Stimulated activated CD4-positive, alpha-beta T cell treated with anti-CD3 and anti-CD28 coated beads, Interleukin-12 subunit alpha, Interleukin-12 subunit beta, amount 100 ng/mL, for 48 hours (primary cell): ENCODE measurements at regions not wholly inside any gene's neighbourhood (a gene's known extent, or its start where the extent isn't known, plus 50 kb on each side); places are given as distances from the start of the nearest gene placed in this dataset.

ENCODE experiments used
- DNase-seq, 3 donors: peaks; one replicate each; pipeline ENCODE4 v3.0.0-alpha.2; 2020; ENCODE audit warnings: low read depth in 2 of 3, low spot score in 1 of 3

- no peak for DNase-seq
These were observed 530.3 kb downstream of the EPHA5 start for GRCh38 chr4:65139998-65140397.

GRCh38 chr4:65126200-65126599 lies 544.1 kb downstream of the EPHA5 start:
- no peak for DNase-seq

- no peak for DNase-seq
These were observed 550.0 kb downstream of the EPHA5 start for GRCh38 chr4:65120287-65120686.

DNA sequence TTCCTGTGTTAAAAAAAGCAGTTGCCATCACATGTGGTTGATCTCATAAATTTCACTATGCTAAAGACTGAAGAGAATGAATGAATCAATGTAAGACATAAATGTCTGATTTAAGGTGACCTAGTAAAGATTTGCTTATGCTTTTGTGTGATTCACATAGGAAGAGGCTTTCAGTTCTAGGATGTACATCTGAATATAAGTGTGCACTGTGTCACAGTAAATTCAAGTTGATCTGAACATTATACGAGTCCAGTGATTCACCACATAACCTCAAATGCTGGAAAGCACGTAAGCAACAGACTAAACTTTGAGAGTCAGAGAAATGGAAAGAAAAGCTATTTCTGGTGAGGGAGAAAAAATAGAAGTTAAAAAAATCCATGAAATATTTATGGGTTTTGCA lies 567.9 kb downstream of the EPHA5 start:
- DNase-seq: no peak

DNA sequence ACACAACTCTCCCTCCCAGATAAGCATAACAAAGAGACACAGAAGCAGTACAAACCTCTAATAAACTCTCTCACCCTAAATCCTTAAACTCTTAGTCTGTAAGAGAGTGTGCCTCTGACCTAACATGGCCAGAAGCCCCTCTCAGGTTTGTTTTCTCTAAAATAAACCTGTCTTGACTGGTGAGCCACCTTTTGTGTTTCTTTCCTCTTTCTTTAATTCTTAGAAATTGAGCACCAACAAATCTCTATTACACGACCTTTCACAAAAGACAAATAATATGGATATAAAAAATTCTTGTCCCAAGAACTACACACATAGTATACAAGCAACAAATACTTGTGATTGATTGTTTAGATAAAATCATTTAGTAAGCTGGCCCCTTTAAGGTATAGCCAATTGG lies 573.7 kb downstream of the EPHA5 start:
- DNase-seq: no peak

DNA sequence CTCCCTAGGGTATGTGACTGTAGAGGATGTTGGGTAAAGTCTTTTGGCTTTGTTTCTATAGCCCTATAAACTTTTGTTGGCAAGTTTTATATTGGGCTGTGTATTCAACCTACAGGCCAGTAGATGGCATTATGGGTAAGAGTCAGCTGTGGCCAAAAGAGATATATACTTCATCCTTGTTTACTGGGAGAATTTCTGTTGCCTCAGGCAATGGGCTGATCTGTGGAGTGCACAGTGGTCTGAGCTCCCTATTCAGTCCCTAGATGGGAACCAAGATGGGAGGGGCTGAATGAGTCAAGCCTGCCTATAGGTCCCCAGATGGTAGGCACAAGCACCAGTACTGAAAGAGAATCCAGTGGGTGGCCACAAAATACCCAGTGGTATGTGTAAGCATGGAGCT lies 580.6 kb downstream of the EPHA5 start:
- no peak for DNase-seq

DNA sequence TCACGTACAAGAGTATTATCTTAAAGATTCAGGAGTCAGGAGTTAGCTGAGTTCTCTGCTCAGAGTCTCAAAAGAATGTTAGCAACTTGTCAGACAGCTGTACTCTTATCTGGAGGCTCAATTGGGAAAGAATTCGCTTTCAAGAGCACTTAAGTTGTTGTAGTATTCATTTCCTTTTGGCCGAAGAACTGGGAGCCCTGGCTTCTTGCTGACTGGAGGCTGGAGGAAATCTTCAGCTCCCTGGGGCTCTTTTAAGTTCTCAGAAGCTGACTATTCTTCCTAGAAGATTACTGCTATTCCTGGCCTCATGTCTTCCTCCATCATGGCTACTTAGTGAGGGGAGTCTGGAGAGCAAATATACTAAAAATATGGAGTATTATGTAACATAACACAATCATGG lies 587.2 kb downstream of the EPHA5 start:
- DNase-seq: no peak

DNA sequence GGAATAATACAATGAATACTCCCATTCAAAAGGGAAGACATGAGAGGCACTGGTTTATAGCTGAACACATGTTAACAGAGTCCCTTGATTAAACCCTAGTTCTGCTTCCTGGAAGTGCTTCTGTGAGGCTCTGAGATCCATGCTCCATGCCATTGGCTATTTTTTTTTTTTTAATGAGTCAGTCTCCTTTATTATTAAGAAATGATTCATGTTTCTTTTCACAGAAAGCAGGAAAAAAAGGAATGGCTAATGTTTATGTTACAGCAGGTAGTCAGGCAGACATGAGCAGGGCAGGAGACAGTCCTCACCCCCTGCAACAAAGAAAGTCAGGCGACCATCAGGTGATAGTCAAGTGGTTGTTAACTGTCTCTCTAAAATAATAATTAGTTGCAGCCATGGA lies 598.7 kb downstream of the EPHA5 start:
- no peak for DNase-seq

DNA sequence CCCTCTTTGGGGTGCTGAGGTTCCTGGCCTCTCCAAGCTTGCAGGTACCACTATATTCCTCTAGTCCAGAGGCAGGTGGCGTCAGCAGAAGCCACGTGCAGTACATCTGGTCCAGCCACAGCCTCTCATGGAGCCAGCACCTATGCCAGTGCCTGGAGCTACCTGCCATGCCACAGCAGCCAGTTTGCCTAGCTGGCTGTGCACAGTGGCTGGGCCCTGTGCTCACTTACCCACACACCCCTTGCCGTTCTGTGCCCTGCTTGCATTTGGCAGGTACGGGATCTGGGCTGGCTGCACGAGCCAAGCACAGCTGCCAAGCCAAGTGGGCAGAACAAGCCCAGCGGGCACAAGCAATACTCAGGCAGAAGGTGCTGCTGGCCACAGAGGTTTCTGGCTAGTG lies 601.1 kb downstream of the EPHA5 start:
- no peak for DNase-seq

GRCh38 chr4:65066106-65066505 lies 604.2 kb downstream of the EPHA5 start:
- no peak for DNase-seq

DNA sequence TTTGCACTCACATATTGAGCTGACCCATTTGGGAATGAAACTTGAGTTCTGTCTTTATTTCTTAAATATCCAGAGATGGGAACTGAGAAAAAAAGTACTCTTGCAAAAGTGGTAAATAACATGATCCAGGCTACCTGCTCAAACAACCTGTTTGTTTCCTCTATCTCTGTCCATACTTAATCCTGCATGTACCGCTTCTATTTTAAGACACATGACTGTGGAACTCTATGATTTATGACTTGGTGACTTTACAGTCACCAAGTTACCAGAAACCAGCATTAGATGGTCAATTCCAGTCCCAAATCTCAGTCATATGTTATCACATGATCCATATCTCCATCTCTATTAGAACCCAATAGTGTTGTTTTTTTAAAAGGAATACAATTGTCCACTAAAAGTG lies 606.7 kb downstream of the EPHA5 start:
- no peak for DNase-seq

- no peak for DNase-seq
These were observed 619.5 kb downstream of the EPHA5 start for GRCh38 chr4:65050786-65051185.

GRCh38 chr4:65046192-65047133 lies 623.8 kb downstream of the EPHA5 start:
- no peak for DNase-seq

DNA sequence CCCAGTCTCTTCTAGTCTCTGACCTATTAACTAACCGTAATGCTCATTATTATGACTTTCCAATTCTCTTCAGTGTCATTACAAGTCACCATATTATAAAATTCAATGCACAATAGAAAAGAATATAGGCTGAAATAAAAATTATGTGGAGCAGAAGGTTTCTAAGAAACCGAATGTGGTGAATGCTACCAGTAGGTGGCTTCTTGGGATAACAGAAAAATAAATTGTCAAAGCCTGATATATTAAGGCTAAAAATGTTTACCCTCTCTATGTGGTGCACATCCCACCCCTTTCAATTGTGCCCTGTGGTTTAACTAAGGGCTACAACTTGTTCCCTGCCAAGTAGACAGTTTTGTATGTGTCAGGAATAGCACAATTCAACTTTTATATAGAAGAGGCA lies 624.6 kb upstream of the TECRL start:
- no peak for DNase-seq

GRCh38 chr4:65028592-65028991 lies 619.3 kb upstream of the TECRL start:
- DNase-seq: no peak

GRCh38 chr4:65023883-65024670 lies 614.8 kb upstream of the TECRL start:
- DNase-seq: no peak

DNA sequence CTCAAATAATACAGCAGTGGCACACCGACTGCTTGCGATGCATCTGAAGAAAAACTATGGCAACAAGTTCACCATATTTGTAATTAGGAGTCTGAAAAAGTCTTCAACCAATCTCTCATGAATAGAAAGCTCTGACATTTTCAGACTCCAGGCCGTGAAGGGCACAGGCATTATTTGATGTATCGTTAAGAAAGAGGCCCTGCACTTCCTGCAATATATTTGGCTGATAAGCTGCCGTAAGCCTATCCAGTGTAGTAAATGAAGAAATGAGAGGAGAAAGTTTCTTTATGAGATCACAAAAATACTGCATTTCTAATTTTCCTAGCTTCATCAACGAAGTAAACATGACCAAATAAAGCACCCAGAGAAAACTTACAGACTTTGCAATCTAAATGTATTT lies 613.8 kb upstream of the TECRL start:
- no peak for DNase-seq

DNA sequence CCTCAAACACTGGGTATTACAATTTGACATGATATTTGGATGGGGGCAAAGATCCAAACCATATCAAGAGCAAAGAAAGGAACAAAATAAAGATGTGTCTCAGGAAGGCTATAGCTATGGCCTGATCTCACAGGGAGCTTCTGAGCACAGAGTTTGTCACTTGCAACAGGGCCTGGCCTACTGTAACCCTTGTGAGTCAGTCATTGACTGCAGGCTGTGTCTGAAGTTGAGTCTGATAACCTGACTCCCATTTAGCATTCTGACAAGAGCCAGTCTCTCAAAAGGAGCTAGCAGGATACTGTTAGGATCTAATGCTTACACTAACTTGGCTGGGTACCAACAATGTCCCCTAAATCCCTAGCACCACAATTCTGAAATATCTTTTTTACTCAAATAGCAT lies 612.5 kb upstream of the TECRL start:
- no peak for DNase-seq

- DNase-seq: no peak
These were observed 611.9 kb upstream of the TECRL start for GRCh38 chr4:65021149-65021548.

DNA sequence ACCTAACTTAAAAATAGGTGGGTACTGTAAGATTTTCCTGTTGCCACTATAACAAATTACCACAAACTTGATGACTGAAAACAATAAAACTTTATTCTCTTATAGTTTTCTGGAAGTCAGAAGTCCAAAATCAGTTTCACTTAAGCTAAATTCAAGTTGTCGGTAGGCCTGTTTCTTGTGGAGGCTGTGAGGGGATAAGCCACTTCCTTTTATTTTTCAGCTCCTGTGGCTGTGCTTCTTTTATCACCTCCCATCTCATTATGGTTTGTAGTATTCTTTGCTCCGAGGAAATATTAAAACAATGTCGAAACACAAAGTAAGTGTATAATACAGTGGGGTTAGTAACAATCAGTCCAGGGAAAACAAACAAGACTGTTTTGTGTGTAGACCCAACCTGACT lies 610.5 kb upstream of the TECRL start:
- DNase-seq: no peak

DNA sequence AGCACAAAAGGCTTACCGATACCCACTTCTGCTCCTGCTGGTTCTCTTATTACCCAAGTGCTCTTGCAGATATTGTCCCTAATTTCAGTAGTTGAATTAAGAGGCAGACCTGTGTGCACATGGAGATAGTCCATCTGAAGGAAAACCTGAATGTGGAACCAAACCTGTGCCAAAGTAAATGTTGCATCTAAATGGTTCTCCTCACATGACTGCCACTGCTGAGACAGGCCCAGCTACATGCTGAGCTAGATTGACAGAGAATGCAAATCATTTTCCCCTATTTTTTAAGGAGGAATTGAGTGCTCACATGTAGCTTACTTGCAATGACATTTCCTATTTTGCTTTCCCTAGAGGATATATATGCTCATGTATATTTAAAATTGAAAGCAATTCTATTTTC lies 609.1 kb upstream of the TECRL start:
- no peak for DNase-seq

GRCh38 chr4:65014078-65014477 lies 604.8 kb upstream of the TECRL start:
- no peak for DNase-seq
